Neural progenitor cell (in vitro differentiated cells): ENCODE measurements at regions not wholly inside any gene's neighbourhood (a gene's known extent, or its start where the extent isn't known, plus 50 kb on each side); places are given as distances from the start of the nearest gene placed in this dataset.

Experiments used
- DNase-seq: peaks from one replicate; pipeline ENCODE4 v3.0.0-alpha.2; 2016; ENCODE audit warnings: low spot score
- H2AFZ ChIP-seq: fragments of 200-600 bp; sonication (generic); replicated peaks from 2 replicates; pipeline ENCODE4 v1.6.1; 2016; ENCODE audit warnings: antibody characterized with exemption
- H3F3A ChIP-seq: fragments of 200-600 bp; sonication (generic); 2 replicates; pipeline ENCODE4 v1.6.1; 2016; ENCODE audit warnings: antibody characterized with exemption, low read depth
- H3K27ac ChIP-seq: fragments of 200-600 bp; sonication (generic); 2 replicates; pipeline ENCODE4 v1.5.1; 2016; ENCODE audit warnings: mild to moderate bottlenecking
- H3K27me3 ChIP-seq: fragments of 200-600 bp; sonication (generic); 2 replicates; pipeline ENCODE4 v1.6.1; 2016; ENCODE audit warnings: mild to moderate bottlenecking, moderate library complexity
- H3K36me3 ChIP-seq: fragments of 200-600 bp; sonication (generic); 2 replicates; pipeline ENCODE4 v1.5.1; 2016
- H3K4me1 ChIP-seq: fragments of 200-600 bp; sonication (generic); 2 replicates; pipeline ENCODE4 v1.6.1; 2016; ENCODE audit warnings: mixed run types
- H3K4me2 ChIP-seq: fragments of 200-600 bp; sonication (generic); 2 replicates; pipeline ENCODE4 v1.6.1; 2016
- H3K4me3 ChIP-seq: fragments of 200-600 bp; sonication (generic); 2 replicates; pipeline ENCODE4 v1.5.1; 2016
- H3K79me2 ChIP-seq: fragments of 200-600 bp; sonication (generic); 2 replicates; pipeline ENCODE4 v1.6.1; 2016; ENCODE audit warnings: low read depth
- H3K9ac ChIP-seq: fragments of 200-600 bp; sonication (generic); 2 replicates; pipeline ENCODE4 v1.6.1; 2016
- H3K9me3 ChIP-seq: fragments of 200-600 bp; sonication (generic); 2 replicates; pipeline ENCODE4 v1.5.1; 2016; ENCODE audit warnings: low read depth
- H4K20me1 ChIP-seq: fragments of 200-600 bp; sonication (generic); 2 replicates; pipeline ENCODE4 v1.6.1; 2016; ENCODE audit warnings: low read depth
- H3K27ac Mint-ChIP-seq: 3 replicates; pipeline ENCODE4 v1.8.0; 2021; ENCODE audit warnings: mixed read lengths
- H3K27me3 Mint-ChIP-seq: 2 replicates; pipeline ENCODE4 v1.8.0; 2022; ENCODE audit warnings: low read depth, mild to moderate bottlenecking, inconsistent platforms, moderate library complexity, mixed read lengths; ENCODE audit not compliant: insufficient read depth
- H3K36me3 Mint-ChIP-seq: 3 replicates; pipeline ENCODE4 v1.8.0; 2021; ENCODE audit warnings: mixed read lengths
- H3K4me1 Mint-ChIP-seq: 3 replicates; pipeline ENCODE4 v1.8.0; 2021; ENCODE audit warnings: mixed read lengths
- H3K4me3 Mint-ChIP-seq: 3 replicates; pipeline ENCODE4 v1.8.0; 2021; ENCODE audit warnings: mild to moderate bottlenecking, moderate library complexity, mixed read lengths
- H3K9me3 Mint-ChIP-seq: 3 replicates; pipeline ENCODE4 v1.8.0; 2020; ENCODE audit warnings: mixed read lengths
- EZH2 ChIP-seq: fragments of 200-600 bp; sonication (generic); IDR thresholded peaks from 2 replicates; pipeline ENCODE4 v1.6.1; 2017; ENCODE audit warnings: antibody characterized with exemption, mild to moderate bottlenecking, moderate library complexity
- EZH2phosphoT487 ChIP-seq: fragments of 200-600 bp; sonication (generic); IDR thresholded peaks from 2 replicates; pipeline ENCODE4 v1.6.1; 2017; ENCODE audit warnings: antibody characterized with exemption
- TF ChIP-seq, protein P1 (sequence below): fragments of 200-600 bp; sonication (generic); IDR thresholded peaks from 2 replicates; pipeline ENCODE4 v1.5.1; 2017; ENCODE audit warnings: antibody characterized with exemption, mild to moderate bottlenecking

DNA sequence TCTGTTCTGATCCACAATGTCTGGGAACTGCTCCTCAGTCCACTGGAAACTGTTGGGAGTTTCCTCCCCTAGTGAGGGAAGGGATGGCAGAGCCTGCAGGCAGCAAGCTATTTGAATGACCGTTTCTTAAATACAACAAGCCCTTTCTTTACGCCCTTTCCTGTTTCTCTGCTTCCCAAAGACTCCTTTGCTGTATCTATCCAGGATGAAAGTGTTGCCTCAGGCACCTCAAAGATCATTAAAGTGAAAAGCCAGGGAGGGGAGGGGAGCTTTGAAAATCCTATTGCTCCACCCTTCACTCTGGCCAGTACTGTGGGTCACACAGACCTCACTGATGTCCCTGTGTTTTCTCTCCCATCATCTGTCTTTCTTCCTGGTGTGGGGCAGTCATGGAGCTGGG, 213.1 kb downstream of the RNF144B start:
- H3K9ac ChIP-seq: no peak overlapping the region
- TF ChIP-seq, protein P1, sequence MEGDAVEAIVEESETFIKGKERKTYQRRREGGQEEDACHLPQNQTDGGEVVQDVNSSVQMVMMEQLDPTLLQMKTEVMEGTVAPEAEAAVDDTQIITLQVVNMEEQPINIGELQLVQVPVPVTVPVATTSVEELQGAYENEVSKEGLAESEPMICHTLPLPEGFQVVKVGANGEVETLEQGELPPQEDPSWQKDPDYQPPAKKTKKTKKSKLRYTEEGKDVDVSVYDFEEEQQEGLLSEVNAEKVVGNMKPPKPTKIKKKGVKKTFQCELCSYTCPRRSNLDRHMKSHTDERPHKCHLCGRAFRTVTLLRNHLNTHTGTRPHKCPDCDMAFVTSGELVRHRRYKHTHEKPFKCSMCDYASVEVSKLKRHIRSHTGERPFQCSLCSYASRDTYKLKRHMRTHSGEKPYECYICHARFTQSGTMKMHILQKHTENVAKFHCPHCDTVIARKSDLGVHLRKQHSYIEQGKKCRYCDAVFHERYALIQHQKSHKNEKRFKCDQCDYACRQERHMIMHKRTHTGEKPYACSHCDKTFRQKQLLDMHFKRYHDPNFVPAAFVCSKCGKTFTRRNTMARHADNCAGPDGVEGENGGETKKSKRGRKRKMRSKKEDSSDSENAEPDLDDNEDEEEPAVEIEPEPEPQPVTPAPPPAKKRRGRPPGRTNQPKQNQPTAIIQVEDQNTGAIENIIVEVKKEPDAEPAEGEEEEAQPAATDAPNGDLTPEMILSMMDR: no peak
- TF ChIP-seq EZH2: no peak
- TF ChIP-seq EZH2phosphoT487: no peak
- H3F3A ChIP-seq: no peaks in the 10 kb centered on the region
- no peak overlapping the region for H3K27ac ChIP-seq
- H3K27me3 Mint-ChIP-seq: peaks cover 2% of the 10 kb centered on the region
- DNase-seq: no peak
- no peaks in the 10 kb centered on the region for H3K9me3 Mint-ChIP-seq
- no peaks in the 10 kb centered on the region for H3K79me2 ChIP-seq
- no peaks in the 10 kb centered on the region for H3K4me1 ChIP-seq
- no peaks in the 10 kb centered on the region for H3K9me3 ChIP-seq
- H3K27ac Mint-ChIP-seq: peak overlapping the region; percentile 89
- no peaks in the 10 kb centered on the region for H3K27me3 ChIP-seq
- H4K20me1 ChIP-seq: no peaks in the 10 kb centered on the region
- H3K4me3 ChIP-seq: no peak overlapping the region
- H3K4me2 ChIP-seq: no peak overlapping the region
- H3K36me3 ChIP-seq: no peaks in the 10 kb centered on the region
- no peaks in the 10 kb centered on the region for H3K36me3 Mint-ChIP-seq
- no peak overlapping the region for H3K4me3 Mint-ChIP-seq
- peak overlapping the region; percentile 23 for H2AFZ ChIP-seq
- H3K4me1 Mint-ChIP-seq: peaks cover 18% of the 10 kb centered on the region

- Mint-ChIP-seq H3K36me3 (no peaks in the 10 kb centered on the region), H3K27ac (no peak overlapping the region), H3K4me3 (no peak overlapping the region), H3K4me1 (peaks cover 18% of the 10 kb centered on the region), H3K27me3 (peaks cover 2% of the 10 kb centered on the region), H3K9me3 (no peaks in the 10 kb centered on the region)
- no peak for DNase-seq
- H3K4me3 ChIP-seq: no peak overlapping the region
- H3K27me3 ChIP-seq: no peaks in the 10 kb centered on the region
- no peak overlapping the region for H3K27ac ChIP-seq
- no peak for TF ChIP-seq EZH2
- no peak for TF ChIP-seq EZH2phosphoT487
- TF ChIP-seq, protein P1: no peak
- no peak overlapping the region for H2AFZ ChIP-seq
- no peak overlapping the region for H3K4me2 ChIP-seq
- H3K9me3 ChIP-seq: no peaks in the 10 kb centered on the region
- no peaks in the 10 kb centered on the region for H3K36me3 ChIP-seq
- no peaks in the 10 kb centered on the region for H3K4me1 ChIP-seq
- H3K9ac ChIP-seq: no peak overlapping the region
- no peaks in the 10 kb centered on the region for H3F3A ChIP-seq
- no peaks in the 10 kb centered on the region for H4K20me1 ChIP-seq
- no peaks in the 10 kb centered on the region for H3K79me2 ChIP-seq
Observed at GRCh38 chr6:18601516-18602020, 214.4 kb downstream of the RNF144B start.

DNA sequence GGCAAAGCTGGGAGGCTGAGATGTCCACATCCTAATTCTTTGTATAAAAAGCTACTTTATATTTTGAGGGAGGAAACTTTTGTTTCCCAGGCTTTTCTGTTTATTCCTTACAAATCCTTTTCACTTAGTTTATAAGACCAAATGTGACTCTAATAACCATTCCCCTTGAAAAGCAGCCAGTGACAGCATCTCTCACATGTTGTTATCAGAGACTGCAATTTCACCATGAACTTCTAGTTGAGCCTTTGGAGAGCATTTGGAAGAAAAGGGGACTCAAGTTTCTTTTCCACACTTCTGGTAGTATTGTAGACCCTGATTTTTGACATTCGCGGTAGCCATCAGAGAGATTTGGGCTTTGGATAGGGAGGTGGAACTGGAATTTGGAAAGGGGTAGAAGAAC, 215.8 kb downstream of the RNF144B start:
- no peaks in the 10 kb centered on the region for H3K36me3 Mint-ChIP-seq
- Histone ChIP-seq H3K27ac (no peak overlapping the region), H3K36me3 (no peaks in the 10 kb centered on the region), H3K4me3 (no peak overlapping the region), H2AFZ (no peak overlapping the region), H4K20me1 (no peaks in the 10 kb centered on the region), H3K79me2 (no peaks in the 10 kb centered on the region), H3K9me3 (no peaks in the 10 kb centered on the region), H3K4me1 (no peaks in the 10 kb centered on the region), H3F3A (no peaks in the 10 kb centered on the region), H3K9ac (no peak overlapping the region), H3K27me3 (no peaks in the 10 kb centered on the region), H3K4me2 (no peak overlapping the region)
- H3K9me3 Mint-ChIP-seq: peaks cover 2% of the 10 kb centered on the region
- TF ChIP-seq EZH2 (no peak), EZH2phosphoT487 (no peak)
- TF ChIP-seq, protein P1: no peak
- no peak for DNase-seq
- peaks cover 18% of the 10 kb centered on the region for H3K4me1 Mint-ChIP-seq
- no peak overlapping the region for H3K4me3 Mint-ChIP-seq
- no peak overlapping the region for H3K27ac Mint-ChIP-seq
- H3K27me3 Mint-ChIP-seq: peaks cover 2% of the 10 kb centered on the region
